ENCODE measurements at regions not wholly inside any gene's neighbourhood (a gene's known extent, or its start where the extent isn't known, plus 50 kb on each side); places are given as distances from the start of the nearest gene placed in this dataset.

DNA sequence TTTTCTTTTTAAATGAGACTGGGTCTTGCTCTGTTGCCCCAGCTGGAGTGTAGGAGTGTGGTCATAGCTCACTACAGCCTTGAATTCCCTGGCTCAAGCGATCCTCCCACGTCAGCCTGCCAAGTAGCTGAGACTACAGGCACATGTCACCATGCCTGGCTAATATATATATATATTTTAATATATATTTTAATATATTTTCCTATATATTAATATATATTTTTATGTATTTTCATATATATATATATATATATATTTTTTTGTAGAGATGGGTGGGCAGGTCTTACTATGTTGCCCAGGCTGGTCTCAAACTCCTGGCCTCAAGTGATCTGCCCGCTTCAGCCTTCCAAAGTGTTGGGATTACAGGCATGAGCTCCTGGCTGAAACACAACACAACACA lies 144.5 kb upstream of the GATA6 start:
- TF ChIP-seq CTCF (IDR thresholded peaks at IDR 0.05; ENCODE audit: insufficient read depth, low read length, poor library complexity, severe bottlenecking) (no peak), EZH2phosphoT487 (conservative IDR thresholded peaks at IDR 0.05; ENCODE audit: low read length) (no peak)
